Retinal pigment epithelial cell (primary cell): ENCODE measurements at regions not wholly inside any gene's neighbourhood (a gene's known extent, or its start where the extent isn't known, plus 50 kb on each side); places are given as distances from the start of the nearest gene placed in this dataset.
A peak's percentile ranks its signal among the peaks of the same experiment; 100 is the strongest.

Experiments used
- DNase-seq: peaks from one replicate; pipeline ENCODE4 v3.0.0-alpha.2; 2010; ENCODE audit warnings: low read depth
- H3K4me3 ChIP-seq: 2 replicates; pipeline ENCODE4 v1.5.1; 2011; ENCODE audit warnings: mild to moderate bottlenecking, low read length, control low read depth, moderate library complexity
- CTCF ChIP-seq: conservative IDR thresholded peaks from 2 replicates; pipeline ENCODE4 v1.5.1; 2011; ENCODE audit warnings: low read depth, low read length, control low read depth, inconsistent platforms

DNA sequence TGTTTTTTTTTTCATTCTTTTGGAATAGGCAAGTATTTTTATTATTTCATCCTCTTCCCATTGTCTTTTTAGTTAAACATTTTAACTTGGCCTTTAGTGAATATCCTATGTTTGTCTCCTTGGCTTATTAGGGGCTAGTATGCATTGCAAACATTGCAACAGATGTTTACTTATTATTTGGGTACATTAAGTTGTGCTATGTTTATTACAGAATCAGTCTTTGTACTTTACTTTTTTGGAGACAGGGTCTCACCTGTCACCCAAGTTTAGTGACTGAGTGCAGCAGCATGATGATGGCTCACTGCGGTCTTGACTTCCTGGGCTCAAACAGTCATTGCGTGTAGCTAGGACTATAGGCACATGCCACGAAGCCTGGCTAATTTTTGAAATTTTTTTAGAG is 51.1 kb upstream of the NUDT6 start:
- no peak for DNase-seq
- no peak overlapping the region for H3K4me3 ChIP-seq
- TF ChIP-seq CTCF = no peak

- H3K4me3 ChIP-seq = no peak overlapping the region
- no peak for TF ChIP-seq CTCF
- no peak for DNase-seq
These were observed 53.7 kb upstream of the NUDT6 start for GRCh38 chr4:122976111-122976510.

DNA sequence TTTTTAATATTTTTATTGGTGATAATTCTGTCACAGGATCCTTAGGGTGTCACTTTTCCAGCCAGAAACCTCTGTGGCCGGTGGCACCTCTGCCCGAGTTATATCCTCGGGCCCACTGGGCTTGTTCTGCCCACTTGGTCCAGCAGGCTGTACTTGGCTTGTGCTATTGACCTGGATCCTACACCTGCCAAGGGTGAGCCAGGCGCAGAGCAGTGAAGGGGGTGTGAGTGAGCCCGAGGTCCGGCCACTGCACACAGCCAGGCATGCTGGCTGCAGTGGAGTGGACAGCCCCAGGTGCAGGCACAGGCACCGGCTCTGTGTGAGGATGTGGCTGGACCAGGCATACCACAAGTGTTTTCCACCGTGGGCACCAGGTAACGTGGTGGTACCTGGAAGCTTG is 54.7 kb upstream of the NUDT6 start:
- no peak overlapping the region for H3K4me3 ChIP-seq
- DNase-seq = no peak
- no peak for TF ChIP-seq CTCF

DNA sequence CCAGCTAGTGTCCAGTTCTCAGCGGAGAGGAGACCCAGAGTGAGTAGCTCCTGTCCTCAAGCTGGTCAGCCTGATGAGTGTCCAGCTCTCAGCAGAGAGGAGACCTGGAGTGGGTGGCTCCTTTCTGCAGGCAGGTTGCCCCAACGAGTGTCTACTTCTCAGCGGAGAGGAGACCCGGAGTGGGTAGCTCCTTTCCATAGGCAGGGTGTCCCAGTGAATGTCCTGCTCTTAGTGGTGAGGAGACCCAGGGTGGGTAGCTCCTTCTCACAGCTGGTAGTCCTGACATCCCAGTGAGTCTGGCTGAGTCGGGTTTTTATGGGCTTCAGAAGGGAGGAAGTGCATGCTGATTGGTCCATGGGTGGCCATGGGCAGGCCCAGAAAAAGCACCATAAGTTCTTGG is 55.7 kb upstream of the NUDT6 start:
- H3K4me3 ChIP-seq = no peak overlapping the region
- TF ChIP-seq CTCF = no peak
- DNase-seq = no peak

- H3K4me3 ChIP-seq = no peak overlapping the region
- no peak for TF ChIP-seq CTCF
- no peak for DNase-seq
These were observed 56.4 kb upstream of the NUDT6 start for GRCh38 chr4:122978789-122979188.

DNA sequence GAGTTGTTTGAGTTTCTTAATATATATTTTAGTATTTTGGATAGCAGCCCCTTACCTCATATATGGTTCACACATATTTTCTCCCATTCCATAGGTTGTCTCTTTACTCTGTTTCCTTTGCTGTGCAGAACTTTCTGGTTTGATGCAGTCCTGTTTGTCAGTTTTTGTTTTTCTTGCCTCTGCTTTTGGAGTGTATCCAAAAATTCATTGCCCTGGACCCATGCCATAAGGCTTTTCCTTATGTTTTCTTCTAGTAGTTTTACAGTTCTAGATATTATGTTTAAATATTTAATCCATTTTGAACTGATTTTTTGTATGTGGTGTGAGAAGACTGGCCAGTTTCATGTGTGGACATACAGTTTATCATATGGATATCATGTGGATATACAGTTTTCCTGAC is 58.5 kb upstream of the NUDT6 start:
- no peak for TF ChIP-seq CTCF
- peak; percentile 3 for DNase-seq
- no peak overlapping the region for H3K4me3 ChIP-seq

- no peak for DNase-seq
- no peak for TF ChIP-seq CTCF
These were observed 66.3 kb upstream of the NUDT6 start for GRCh38 chr4:122988696-122989095.

More at GRCh38 chr4:122988696-122989095, 66.3 kb upstream of the NUDT6 start:
- H3K4me3 ChIP-seq = no peak overlapping the region
